Caco-2 (cell line): ENCODE measurements at regions not wholly inside any gene's neighbourhood (a gene's known extent, or its start where the extent isn't known, plus 50 kb on each side); places are given as distances from the start of the nearest gene placed in this dataset.

ENCODE experiments used
- BruUV-seq: library from RNA; stranded (reverse); fragments of 400-500 nt; replicated peaks from 2 replicates; lab custom pipeline; 2021; lab: Mats Ljungman, UMichigan
- CTCF ChIA-PET: fragments of 300-600 bp; sonication (Branson Sonifier 250); formaldehyde crosslinking; loops from one replicate; lab custom pipeline; 2022; ENCODE audit warnings: antibody characterized with exemption; lab: Charles Lee
- POLR2A ChIA-PET: fragments of 300-600 bp; sonication (Branson Sonifier 250); formaldehyde crosslinking; loops from one replicate; lab custom pipeline; 2022; ENCODE audit warnings: antibody characterized with exemption; lab: Charles Lee
- DNase-seq, 2 experiments: peaks; one replicate each; pipeline versions ENCODE4 v3.0.0 to v3.0.0-alpha.2; 2020 to 2022
- H3K27me3 ChIP-seq: replicated peaks from 2 replicates; pipeline ENCODE4 v1.6.0; 2011; ENCODE audit warnings: low read length; ENCODE audit not compliant: control insufficient read depth, insufficient read depth
- H3K36me3 ChIP-seq: 2 replicates; pipeline ENCODE4 v1.5.1; 2011; ENCODE audit warnings: low read length; ENCODE audit not compliant: control insufficient read depth, insufficient read depth
- H3K4me1 ChIP-seq: fragments of 250-450 bp; sonication (Bioruptor Pico); 2 replicates; pipeline ENCODE4 v1.5.1; 2020; ENCODE audit warnings: mild to moderate bottlenecking
- H3K4me3 ChIP-seq: 2 replicates; pipeline ENCODE4 v1.5.1; 2011; ENCODE audit warnings: low read depth, mild to moderate bottlenecking, control low read depth, low read length
- H3K9me3 ChIP-seq: fragments of 250-450 bp; sonication (Bioruptor Pico); 2 replicates; pipeline ENCODE4 v1.5.1; 2020; ENCODE audit warnings: mild to moderate bottlenecking, moderate library complexity
- H3K27ac Mint-ChIP-seq: one replicate; pipeline ENCODE4 v1.8.0; 2022; ENCODE audit warnings: mixed read lengths; ENCODE audit not compliant: unreplicated experiment
- H3K27me3 Mint-ChIP-seq: one replicate; pipeline ENCODE4 v1.8.0; 2022; ENCODE audit warnings: mixed read lengths; ENCODE audit not compliant: insufficient read depth, unreplicated experiment
- H3K36me3 Mint-ChIP-seq: one replicate; pipeline ENCODE4 v1.8.0; 2022; ENCODE audit warnings: mild to moderate bottlenecking, mixed read lengths; ENCODE audit not compliant: insufficient read depth, unreplicated experiment
- H3K4me1 Mint-ChIP-seq: one replicate; pipeline ENCODE4 v1.8.0; 2022; ENCODE audit warnings: low read depth, mixed read lengths; ENCODE audit not compliant: unreplicated experiment
- H3K4me3 Mint-ChIP-seq: one replicate; pipeline ENCODE4 v1.8.0; 2022; ENCODE audit warnings: mild to moderate bottlenecking, moderate library complexity, mixed read lengths; ENCODE audit not compliant: unreplicated experiment
- H3K9me3 Mint-ChIP-seq: one replicate; pipeline ENCODE4 v1.8.0; 2022; ENCODE audit warnings: mixed read lengths; ENCODE audit not compliant: unreplicated experiment
- CTCF ChIP-seq, 2 experiments: fragments of 200-600 bp in 1 of 2; IDR thresholded peaks; 1 replicate in 1 of 2; 2 replicates in 1 of 2; pipeline versions ENCODE4 v1.5.1 to v1.8.0; 2011 to 2022; ENCODE audit warnings: antibody characterized with exemption in 1 of 2, control low read depth in 1 of 2, inconsistent platforms in 1 of 2, low read depth in 1 of 2, low read length in 1 of 2, mild to moderate bottlenecking in 1 of 2, moderate library complexity in 1 of 2; ENCODE audit not compliant: insufficient read depth in 1 of 2, severe bottlenecking in 1 of 2, unreplicated experiment in 1 of 2
- intact Hi-C: fragments of 100-400 bp; cut with micrococcal nuclease; formaldehyde crosslinking; loops from one replicate; pipeline ENCODE4 v1.10.0; 2022; ENCODE audit not compliant: unreplicated experiment

GRCh38 chr6:120816794-120817193, 517.5 kb downstream of the TBC1D32 start:
- ChIA-PET POLR2A (no interaction called here), CTCF (no interaction called here)
- no peaks in the 10 kb centered on the region for H3K4me1 ChIP-seq
- H3K27me3 Mint-ChIP-seq, result no peaks in the 10 kb centered on the region
- H3K9me3 Mint-ChIP-seq, result no peaks in the 10 kb centered on the region
- H3K4me3 ChIP-seq, result no peak overlapping the region
- H3K36me3 ChIP-seq, result no peaks in the 10 kb centered on the region
- H3K27me3 ChIP-seq, result no peaks in the 10 kb centered on the region
- no peak overlapping the region for H3K4me3 Mint-ChIP-seq
- no TSS peak for BruUV-seq
- H3K9me3 ChIP-seq, result no peaks in the 10 kb centered on the region
- H3K4me1 Mint-ChIP-seq, result no peaks in the 10 kb centered on the region
- no peak for DNase-seq
- no peak for TF ChIP-seq CTCF (IDR thresholded peaks at IDR 0.05; ENCODE audit: insufficient read depth in 1 of 2, low read depth in 1 of 2, low read length in 1 of 2, severe bottlenecking in 1 of 2, unreplicated experiment in 1 of 2)
- no peak overlapping the region for H3K27ac Mint-ChIP-seq
- intact Hi-C loops, result no loop called here
- no peaks in the 10 kb centered on the region for H3K36me3 Mint-ChIP-seq

GRCh38 chr6:120805276-120805675, 529.0 kb downstream of the TBC1D32 start:
- H3K4me3 ChIP-seq, result no peak overlapping the region

GRCh38 chr6:120804612-120805011, 529.7 kb downstream of the TBC1D32 start:
- no TSS peak for BruUV-seq
- Mint-ChIP-seq H3K9me3 (no peaks in the 10 kb centered on the region), H3K27ac (no peak overlapping the region), H3K4me3 (no peak overlapping the region), H3K4me1 (no peaks in the 10 kb centered on the region), H3K27me3 (no peaks in the 10 kb centered on the region), H3K36me3 (no peaks in the 10 kb centered on the region)
- no peaks in the 10 kb centered on the region for H3K4me1 ChIP-seq
- H3K9me3 ChIP-seq, result no peaks in the 10 kb centered on the region
- CTCF ChIA-PET, result no interaction called here
- H3K36me3 ChIP-seq, result no peaks in the 10 kb centered on the region
- no peak for TF ChIP-seq CTCF (IDR thresholded peaks at IDR 0.05; ENCODE audit: insufficient read depth in 1 of 2, low read depth in 1 of 2, low read length in 1 of 2, severe bottlenecking in 1 of 2, unreplicated experiment in 1 of 2)
- no peak overlapping the region for H3K4me3 ChIP-seq
- POLR2A ChIA-PET, result no interaction called here
- no peaks in the 10 kb centered on the region for H3K27me3 ChIP-seq
- no peak for DNase-seq
- intact Hi-C loops, result no loop called here

More at GRCh38 chr6:120805276-120805675, 529.0 kb downstream of the TBC1D32 start:
- intact Hi-C loops, result no loop called here
- no peaks in the 10 kb centered on the region for H3K27me3 ChIP-seq
- no peaks in the 10 kb centered on the region for H3K27me3 Mint-ChIP-seq
- TF ChIP-seq CTCF (IDR thresholded peaks at IDR 0.05; ENCODE audit: insufficient read depth in 1 of 2, low read depth in 1 of 2, low read length in 1 of 2, severe bottlenecking in 1 of 2, unreplicated experiment in 1 of 2), result no peak
- DNase-seq, result no peak
- no peak overlapping the region for H3K27ac Mint-ChIP-seq
- no peaks in the 10 kb centered on the region for H3K9me3 ChIP-seq
- no peaks in the 10 kb centered on the region for H3K36me3 ChIP-seq
- no peaks in the 10 kb centered on the region for H3K9me3 Mint-ChIP-seq
- H3K36me3 Mint-ChIP-seq, result no peaks in the 10 kb centered on the region
- no peaks in the 10 kb centered on the region for H3K4me1 Mint-ChIP-seq
- no TSS peak for BruUV-seq
- ChIA-PET POLR2A (no interaction called here), CTCF (no interaction called here)
- H3K4me1 ChIP-seq, result no peaks in the 10 kb centered on the region
- no peak overlapping the region for H3K4me3 Mint-ChIP-seq
